Retinal pigment epithelial cell (primary cell): ENCODE measurements at regions not wholly inside any gene's neighbourhood (a gene's known extent, or its start where the extent isn't known, plus 50 kb on each side); places are given as distances from the start of the nearest gene placed in this dataset.

Source experiments
- DNase-seq: peaks from one replicate; pipeline ENCODE4 v3.0.0-alpha.2; 2010; ENCODE audit warnings: low read depth
- H3K4me3 ChIP-seq: 2 replicates; pipeline ENCODE4 v1.5.1; 2011; ENCODE audit warnings: mild to moderate bottlenecking, low read length, control low read depth, moderate library complexity
- TF ChIP-seq, protein P1 (sequence below): conservative IDR thresholded peaks from 2 replicates; pipeline ENCODE4 v1.5.1; 2011; ENCODE audit warnings: low read depth, low read length, control low read depth, inconsistent platforms

DNA sequence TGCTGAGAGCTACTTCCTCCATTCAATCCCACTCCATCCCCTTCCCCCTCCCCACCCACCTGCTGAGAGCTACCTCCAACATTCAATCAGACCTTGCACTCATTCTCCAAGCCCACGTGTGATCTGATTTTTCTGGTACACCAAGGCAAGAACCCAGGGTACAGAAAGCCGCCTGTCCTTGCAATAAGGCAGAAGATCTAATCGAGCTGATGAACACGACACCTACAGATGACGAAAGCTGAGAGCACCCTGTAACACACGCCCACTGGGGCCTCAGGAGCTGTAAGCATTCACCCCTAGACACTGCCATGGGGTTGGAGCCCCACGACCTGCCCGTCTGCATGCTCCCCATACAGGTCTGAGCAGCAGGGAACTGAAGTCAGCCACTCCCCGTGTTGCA, 58.3 kb downstream of the TRIML1 start:
- TF ChIP-seq, protein P1, sequence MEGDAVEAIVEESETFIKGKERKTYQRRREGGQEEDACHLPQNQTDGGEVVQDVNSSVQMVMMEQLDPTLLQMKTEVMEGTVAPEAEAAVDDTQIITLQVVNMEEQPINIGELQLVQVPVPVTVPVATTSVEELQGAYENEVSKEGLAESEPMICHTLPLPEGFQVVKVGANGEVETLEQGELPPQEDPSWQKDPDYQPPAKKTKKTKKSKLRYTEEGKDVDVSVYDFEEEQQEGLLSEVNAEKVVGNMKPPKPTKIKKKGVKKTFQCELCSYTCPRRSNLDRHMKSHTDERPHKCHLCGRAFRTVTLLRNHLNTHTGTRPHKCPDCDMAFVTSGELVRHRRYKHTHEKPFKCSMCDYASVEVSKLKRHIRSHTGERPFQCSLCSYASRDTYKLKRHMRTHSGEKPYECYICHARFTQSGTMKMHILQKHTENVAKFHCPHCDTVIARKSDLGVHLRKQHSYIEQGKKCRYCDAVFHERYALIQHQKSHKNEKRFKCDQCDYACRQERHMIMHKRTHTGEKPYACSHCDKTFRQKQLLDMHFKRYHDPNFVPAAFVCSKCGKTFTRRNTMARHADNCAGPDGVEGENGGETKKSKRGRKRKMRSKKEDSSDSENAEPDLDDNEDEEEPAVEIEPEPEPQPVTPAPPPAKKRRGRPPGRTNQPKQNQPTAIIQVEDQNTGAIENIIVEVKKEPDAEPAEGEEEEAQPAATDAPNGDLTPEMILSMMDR: no peak
- DNase-seq: no peak
- no peak overlapping the region for H3K4me3 ChIP-seq

DNA sequence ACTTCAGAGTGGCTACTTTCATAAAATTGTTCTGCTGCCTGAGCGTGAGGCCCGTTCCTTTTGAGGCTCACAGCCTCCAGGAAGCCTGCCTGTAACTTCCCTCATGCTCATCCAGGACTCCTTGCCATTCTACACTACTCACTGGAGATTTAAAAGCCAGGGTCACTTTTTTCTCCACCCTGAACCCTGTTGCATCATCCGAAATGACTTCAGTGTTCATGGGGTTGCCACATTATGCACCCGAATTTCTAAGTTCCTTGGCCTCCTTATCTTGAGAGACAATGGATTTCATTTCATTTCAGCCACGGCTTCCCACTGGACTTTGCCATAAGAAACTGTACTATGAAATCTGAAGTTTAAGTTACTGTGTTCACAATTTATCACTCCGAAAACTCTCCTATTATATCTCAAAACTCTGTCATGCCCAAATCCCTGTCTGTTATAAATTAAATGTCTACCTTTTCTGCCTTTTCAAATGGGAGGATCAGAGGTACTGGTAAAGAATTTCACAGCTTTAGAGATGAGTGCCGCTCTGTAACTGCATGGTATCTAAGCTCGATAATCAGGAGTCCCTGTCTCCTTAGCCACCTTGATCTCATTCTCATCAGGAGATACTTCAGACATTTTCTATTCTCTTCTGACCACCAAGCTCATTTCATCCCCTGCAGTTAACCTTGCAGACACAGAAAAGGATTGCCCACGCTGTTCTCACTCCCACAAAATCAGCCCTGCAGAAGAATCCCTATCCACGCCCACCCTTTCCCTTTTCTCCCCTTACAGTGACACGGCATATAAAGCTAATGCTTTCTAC, 59.9 kb downstream of the TRIML1 start:
- TF ChIP-seq, protein P1: no peak
- no peak overlapping the region for H3K4me3 ChIP-seq
- no peak for DNase-seq

DNA sequence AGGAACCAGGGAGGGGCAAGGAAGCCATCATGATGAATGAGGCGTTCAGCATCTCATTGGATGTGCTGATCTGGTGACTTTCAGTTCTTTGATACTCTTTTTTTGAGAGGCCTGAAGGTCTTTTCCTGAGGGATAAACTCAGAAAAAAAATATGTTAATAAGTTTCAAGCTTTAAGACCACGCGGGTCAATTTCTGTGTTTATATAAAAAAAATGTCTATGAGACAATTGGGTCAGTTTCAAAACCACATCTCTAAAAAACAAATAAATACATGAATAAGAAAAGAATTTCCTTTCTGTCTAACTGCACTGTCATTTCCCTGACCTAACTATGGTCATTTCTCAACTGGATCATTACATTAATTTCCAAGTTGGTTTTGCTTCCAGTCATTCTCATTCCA, 62.6 kb downstream of the TRIML1 start:
- no peak overlapping the region for H3K4me3 ChIP-seq
- TF ChIP-seq, protein P1: no peak
- no peak for DNase-seq

DNA sequence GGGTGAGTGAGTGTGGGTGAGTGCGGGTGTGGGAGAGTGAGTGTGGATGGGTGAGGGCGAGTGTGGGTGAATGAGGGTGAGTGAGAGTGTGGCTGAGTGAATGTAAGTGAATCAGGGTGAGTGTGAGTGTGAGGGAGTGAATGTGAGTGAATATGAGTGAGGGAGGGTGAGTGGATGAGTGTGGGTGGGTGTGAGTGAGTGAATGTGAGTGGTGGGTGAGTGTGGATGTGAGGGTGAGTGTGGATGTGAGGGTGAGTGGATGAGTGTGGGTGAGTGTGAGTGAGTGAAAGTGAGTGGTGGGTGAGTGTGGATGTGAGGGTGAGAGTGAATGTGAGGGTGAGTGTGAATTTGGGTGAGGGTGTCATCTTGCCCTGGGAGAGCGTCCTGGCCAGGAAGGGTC, 67.5 kb downstream of the TRIML1 start:
- no peak overlapping the region for H3K4me3 ChIP-seq
- DNase-seq: no peak
- TF ChIP-seq, protein P1: no peak

DNA sequence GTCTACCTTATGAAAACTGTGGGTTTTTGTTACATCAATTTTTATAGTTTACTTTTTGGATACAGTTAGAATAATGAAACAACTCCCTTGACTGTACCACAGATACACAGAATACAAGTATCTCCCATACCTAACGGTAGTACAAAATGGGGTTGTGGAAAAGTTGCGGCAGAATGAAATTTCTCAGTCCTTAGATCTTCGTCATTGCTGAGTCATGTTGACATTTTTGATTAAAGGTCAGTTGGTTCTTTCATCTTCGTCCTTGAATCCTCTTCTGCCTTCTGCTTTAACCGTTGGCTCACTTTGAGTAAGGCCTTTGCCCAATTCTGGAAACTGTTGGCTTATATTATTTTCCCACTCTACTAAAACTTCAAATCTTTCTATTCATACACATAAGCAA, 75.6 kb downstream of the TRIML1 start:
- DNase-seq: no peak
- TF ChIP-seq, protein P1: no peak
- no peak overlapping the region for H3K4me3 ChIP-seq

DNA sequence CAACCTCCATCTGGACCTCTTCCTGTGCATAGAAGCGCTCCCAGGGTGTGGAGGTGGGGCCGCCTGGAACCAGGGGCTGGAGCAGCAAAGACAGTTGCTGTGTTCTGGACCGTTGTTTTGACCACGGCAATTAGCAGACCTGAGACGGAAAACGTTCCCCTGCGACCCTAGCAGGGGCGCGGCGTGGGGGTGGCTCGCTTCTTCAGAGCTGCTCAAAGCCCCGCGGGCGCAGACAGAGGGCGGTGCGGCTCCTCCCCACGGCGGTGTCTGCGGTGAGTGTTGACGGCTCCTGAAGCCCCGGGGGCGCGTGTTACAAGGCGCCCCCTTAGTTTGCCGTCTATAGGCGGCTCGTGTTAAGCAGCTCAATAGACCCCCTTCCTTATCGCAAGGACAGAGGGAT, 79.2 kb downstream of the TRIML1 start:
- no peak for DNase-seq
- no peak overlapping the region for H3K4me3 ChIP-seq
- TF ChIP-seq, protein P1: no peak

DNA sequence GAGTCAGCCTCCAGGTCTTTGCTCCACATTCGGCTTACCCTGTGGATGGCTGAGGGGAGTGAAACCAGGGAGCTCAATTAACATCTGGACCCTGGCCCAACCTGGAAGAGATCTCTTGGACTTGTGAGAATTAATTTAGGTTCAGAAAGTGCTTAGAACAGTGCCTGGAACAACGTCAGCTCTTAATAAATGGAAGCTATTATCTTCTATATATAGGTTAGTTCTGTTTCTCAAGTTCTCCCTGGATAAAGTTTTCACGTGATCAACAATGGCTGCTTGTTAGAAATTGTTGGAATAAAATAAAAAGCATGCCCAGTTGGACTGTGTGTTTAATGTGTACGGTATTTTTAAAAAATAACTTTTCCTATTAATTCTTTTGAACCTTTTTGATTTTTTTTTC, 80.8 kb downstream of the TRIML1 start:
- DNase-seq: no peak
- TF ChIP-seq, protein P1: no peak
- no peak overlapping the region for H3K4me3 ChIP-seq
